COR-L47 (cell line): ENCODE measurements at regions not wholly inside any gene's neighbourhood (a gene's known extent, or its start where the extent isn't known, plus 50 kb on each side); places are given as distances from the start of the nearest gene placed in this dataset.

Source experiments
- DNase-seq: peaks from one replicate; lab custom pipeline; 2025; lab: John Stamatoyannopoulos, UW

DNA sequence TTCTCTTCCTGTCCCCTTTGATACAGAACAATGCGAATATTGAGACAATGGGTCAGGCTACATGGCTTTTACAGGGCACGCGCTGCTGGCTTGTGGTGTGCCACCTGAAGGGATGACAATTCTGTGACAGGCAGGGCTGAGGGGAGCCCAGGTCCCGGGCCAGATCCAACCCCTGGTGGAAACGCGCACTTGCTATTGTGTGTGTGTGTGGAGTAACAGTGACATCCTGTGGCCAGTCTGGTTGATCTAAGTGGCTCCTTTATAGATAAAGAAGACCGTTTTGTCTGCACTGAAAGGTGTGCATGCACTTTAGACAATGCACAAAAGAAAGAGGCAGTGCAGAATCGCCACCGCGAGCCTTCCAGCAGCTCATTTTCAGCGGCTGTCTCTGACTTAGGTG is 273.6 kb downstream of the HRH4 start:
- DNase-seq = peak; percentile 47

DNA sequence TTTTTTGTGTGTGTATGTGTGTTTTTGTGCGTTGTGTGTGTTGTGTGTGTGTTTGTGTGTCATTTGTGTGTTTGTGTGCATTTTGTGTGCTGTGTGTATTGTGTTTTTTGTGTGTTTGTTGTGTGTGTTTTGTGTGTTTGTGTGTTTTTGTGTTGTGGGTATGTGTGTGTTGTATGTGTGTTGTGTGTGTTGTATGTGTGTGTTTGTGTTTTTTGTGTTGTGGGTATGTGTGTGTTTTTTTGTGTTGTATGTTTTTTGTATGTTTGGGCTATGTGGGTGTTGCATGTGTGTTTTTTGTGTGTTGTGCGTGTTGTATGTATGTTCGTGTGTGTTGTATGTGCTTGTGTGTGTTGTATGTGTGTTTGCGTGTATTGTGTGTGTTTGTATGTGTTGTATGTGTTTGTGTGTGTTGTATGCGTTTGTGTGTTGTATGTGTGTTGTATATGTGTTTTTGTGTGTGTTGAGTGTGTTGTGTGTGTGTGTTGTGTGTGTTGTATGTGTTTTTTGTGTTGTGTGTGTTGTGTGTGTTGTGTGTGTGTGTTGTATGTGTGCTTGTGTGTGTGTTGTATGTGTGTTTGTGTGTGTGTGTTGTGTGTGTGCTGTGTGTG is 275.3 kb downstream of the HRH4 start:
- DNase-seq = no peak

DNA sequence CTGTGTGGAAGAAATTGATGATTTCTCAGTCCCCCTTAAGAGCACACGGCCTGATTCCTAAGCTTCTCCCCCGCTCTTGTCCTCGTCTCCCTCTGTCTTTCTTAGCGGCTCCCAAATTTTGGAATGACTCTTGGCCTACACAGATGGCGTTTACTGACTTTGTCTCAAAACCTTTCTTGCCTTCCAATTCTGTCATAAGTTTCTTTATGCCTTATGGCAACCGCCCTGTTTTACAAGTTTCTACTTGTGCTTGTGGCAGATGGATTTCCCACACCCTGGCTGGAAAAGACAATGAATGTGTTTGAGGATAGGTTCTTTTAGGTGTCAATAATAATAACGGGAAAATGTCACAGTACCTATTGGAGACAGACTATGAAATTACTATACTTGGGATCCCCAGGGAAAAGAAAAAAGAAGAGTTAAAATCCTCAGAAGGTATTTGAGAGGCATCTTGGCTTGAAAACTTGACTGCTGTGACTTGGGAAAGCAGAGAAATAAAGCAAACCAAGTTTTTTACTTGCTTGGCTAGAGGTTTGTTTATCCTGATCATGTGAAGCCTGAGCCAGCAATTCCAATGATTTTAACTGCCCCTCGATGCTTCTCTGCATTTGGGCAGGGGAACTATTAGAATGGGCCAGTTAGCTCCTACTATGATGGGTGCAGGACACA is 276.4 kb downstream of the HRH4 start:
- no peak for DNase-seq

DNA sequence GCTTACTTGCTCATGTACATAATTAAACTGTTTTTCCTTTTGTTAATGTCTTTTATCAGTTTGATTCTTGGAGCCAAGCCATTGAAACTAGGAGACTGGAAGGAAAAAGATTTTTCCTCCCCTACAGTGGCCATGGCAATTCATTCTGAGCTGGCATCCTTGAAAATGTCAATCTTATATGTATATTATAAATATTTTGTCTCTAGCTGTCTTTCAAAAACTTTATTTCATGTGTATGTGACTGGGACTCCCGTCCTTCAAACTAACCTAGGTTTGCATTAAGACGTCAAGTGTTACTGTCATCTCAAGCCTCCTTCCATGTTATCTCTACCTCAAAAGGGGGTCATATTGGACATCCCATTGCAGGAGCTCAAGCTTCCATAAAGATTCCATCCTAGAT is 280.4 kb downstream of the HRH4 start:
- no peak for DNase-seq

DNA sequence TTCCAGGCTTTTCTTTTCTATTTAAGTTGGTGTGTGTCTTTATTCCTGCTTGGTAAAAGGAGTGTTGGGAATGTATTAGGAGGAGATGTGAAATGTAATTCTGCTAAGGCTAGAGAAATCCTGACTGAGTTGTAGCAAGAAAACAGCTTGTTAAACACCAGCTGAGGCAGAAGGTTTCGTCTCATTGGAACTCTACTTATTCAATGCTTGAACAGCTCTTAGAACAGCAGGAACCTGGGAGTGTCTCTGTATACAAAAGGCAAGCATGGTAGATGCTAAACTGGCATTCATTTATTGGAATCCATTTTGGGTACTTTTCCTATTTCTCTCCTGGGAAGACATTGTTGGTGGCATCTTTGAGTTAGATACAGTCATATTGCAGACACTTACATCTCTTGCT is 280.9 kb downstream of the HRH4 start:
- no peak for DNase-seq

DNA sequence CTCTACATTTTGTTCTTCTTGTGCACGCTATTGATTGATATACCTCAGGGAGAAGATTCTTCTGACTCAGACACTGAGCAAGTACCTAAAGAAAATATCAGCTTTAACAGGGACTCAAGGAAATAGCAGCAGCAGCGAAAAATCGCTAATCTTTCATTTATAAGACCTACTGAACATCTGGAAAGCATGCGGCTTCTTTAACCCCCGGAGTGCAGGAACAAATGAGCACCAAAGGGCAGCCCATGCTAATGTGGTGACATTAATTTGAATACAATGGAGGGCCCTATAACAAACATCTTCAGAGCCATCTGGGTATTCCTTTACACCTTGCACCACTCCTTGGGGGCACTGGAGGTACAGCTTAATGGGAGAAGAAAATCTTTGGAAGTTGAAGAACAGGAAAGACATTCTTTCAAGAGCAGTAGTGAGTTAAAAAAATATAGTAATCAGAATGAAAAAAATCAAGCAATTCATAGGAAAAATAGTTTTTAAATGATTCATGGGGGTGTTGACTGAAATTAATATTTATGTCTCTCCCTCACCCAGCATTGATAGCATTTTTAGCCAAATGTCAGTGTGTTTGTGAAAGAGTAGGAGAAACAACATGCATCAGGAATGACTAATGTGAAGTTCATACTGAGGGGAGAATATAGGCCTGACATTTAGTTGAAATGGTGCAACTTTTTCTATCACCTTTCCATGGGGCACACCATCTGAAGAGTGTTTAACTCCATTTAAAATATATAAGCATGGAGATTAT is 281.7 kb downstream of the HRH4 start:
- no peak for DNase-seq

DNA sequence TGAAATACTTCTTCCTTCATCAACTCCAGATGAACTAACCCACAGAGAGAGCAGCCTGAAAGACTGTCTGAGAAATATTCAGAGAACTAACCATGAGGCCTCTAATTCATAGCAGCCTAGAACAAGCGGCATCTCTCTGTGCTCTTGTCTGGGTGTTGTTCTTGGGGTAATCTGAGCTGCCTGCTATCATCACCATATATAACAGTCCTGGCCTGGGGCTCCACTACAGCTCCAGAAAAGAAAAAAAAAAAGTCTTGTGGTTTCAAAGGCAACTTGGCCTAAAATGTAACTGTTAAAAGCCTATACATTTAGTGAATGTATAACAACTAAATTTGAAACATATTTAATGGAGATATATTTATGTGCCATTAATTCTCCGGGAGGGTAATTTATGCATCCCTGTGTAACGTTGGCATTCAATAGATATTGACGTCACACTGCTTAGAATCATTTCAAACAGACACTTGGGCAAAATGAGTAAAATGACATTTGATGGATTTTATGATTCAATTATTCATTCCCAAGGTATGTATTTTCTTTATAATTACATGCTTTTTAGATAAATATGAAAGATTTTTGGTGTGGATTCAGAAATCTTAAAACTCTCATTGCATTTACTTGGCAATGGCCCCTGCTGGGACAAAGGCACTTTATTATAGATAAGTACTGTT is 294.3 kb downstream of the HRH4 start:
- no peak for DNase-seq

DNA sequence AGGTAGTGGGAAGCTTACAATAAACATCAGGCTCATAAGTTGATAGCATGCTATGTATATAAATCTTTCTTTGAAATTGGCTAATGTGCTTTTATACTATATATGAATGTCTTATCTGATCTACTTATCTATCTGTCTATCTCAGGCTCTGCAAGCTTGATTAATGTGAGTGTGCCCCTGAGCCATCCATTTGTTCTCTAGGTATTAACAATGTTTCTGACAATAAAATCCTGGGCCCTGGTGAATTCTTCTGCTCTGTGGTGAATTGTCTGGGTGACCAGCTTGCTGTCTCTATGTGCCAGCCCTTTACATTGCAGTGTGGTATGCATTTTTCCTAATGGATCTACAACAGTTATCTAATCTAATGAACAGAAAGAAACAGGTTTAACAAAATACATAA is 295.9 kb downstream of the HRH4 start:
- no peak for DNase-seq

DNA sequence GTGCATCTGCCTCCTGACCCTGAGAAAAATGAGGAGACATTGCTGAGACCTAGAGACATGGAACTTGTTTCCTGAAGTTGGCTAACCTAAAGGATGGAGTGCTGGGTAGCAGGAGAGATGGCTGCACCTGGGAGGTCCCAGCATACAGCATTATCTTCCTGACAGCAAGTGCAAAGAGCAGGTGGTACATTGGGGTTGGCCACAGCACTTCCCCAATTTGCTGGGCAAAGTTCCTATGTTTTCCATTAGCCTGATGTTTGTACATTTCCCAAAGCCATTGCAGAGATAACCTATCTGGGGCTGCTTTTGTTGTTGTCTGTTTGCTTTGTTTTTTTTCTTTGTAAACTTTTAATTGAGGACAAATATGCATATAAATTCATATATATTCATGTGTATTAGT is 296.7 kb downstream of the HRH4 start:
- no peak for DNase-seq

DNA sequence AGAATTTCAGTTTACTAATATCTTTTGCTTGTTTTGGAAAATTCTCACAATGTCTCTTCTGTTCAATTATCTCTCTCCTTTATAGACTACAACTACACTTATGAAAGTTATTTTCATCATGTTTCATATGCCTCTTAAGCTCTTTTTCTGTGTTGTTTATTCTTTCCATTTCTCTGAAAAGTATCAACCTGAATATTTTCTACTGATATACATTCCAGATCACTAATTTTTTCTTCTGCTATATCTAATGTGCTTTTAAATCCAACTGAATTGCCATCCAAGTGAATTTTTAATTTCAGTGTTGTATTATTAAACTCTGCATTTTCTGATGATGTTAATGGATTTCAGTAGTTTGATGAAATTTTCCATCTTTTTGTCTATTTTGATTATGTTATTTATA is 301.3 kb downstream of the HRH4 start:
- DNase-seq = no peak

DNA sequence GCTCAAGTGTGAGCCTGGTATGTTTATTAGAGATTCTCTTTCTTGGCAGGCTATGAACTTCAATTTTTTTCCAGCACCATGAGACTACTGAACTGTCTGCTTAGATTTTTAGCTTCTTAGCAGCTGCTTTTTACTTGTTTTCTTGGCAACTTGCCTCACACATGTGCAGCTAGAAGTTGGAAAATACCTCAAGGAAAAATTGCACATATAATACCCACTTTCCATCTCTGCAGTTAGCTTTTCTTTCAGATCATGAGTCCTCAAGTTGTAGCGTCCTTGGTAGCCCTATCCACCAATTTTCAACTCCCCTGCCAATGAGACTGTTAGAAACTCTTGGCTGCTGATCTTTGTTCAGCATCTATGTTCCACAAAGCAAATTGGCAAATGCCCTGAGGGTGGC is 302.1 kb downstream of the HRH4 start:
- no peak for DNase-seq

DNA sequence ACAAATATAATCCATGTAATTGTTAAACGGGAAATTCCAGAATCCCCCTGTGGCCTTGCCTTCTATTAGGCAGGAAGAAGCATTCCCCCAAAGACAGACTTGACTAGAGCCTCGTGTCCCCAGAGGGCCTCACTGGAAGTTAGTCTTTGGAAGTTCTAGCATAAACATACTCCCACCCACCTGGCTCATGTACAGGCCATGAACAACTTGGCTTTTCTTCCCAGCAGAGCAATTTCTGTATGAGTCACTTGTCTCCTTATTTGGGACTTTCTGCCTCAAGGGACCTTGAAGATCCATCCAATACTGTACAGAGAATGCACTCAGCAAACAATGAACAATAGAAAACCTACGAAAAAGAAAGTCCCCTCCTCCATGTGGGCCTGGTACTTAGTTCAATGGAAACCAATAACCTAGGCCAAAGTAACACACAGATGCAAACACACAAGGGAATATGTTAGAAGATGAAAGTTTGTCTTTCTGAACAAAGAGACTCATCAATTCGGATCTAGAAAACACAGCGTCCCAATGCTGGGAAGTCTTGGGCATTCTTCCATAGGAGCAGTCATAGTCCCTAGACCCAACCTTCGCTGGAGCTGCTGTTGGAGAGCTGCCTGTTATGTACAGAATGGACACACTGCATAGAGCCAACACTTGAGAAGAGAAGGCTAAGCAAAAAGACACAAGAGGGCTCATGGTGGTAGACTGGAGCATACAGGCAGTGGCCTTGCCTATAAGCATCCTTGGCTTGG is 303.5 kb downstream of the HRH4 start:
- no peak for DNase-seq

DNA sequence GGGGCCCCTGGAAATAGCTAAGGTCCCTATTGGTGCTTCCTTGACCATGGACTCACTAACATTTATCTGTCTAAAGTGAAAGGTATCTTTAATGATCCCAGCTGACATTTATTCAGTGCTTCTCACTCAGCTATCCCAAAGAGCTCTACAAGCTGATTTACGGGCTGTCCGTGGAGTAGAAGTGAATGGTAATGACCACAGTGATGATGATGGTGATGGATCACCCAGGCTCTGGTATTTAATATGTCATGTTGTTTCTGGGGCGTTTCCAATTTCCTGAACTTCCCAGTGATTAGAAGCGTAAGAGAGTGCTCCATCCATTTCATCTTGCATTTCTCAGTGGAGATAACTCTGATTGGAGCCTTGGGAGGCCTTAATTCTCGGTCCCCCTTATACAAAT is 304.3 kb downstream of the HRH4 start:
- no peak for DNase-seq

DNA sequence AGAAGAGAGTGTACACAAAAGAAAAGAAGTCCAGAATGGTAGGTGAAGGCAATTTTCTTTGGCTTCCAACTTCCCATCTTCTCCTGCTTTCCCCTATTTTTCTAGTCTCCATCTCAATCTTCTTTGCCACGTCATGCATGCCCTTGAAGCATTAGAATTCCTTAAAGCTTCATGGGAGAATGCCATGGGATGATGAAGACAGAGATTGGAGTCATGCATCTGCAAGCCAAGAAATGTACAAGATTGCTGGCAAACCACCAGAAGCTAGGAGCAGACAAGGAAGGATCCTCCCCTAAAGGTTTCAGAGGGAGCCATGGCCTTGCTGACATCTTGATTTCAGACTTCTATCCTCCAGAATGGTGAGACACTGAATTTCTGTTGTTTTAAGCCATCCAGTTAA is 305.9 kb downstream of the HRH4 start:
- DNase-seq = no peak

DNA sequence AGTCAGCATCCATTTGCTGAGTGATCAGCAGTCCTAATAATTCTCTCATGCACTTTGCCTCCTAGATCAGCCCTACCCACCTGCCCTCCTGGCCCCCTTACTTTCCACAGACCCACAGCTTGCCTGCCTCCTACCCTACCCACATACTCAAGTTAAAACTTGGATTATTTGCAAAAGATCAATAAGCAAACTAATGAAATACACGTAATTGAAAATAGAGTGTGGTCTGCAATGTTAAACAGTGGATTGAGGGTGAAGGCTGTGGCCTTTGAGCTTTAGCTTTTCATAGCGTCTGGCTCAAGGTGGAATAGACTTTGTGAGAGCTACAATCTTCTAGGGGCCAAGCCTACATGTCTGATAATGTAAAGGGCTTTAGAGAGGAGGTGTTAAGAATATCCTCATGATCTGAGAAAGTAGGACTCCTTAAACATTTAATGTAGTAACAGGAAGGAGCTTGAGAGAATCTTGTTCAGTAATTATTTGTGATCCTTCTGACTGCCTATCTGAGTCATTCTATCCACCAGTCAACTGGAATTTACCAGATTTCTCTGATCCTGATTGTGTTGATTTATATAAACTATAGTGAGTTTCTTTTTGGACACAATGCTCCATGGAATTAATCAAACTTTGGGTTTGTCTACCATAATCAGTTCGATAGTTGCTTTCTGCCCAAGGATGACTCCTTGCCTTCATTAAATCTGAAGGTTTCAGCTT is 310.0 kb downstream of the HRH4 start:
- no peak for DNase-seq

DNA sequence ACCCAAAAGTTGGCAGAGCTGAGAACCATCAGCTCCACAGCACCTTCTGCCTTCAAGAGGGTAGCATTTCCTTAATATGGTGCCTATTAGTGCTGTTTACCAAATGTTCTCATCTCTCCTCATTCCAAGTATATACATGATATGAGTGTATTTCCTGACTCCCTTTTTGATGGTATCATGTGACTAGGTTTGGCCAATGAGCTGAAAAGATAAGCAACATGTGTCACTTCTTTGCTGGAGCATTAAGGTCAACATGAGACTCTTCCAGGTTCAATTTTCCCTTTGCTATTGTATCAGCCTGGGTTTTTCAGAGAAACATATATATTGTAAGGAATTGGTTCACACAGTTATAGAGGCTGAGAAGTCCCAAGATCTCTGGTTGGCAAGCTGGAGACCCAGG is 310.9 kb downstream of the HRH4 start:
- DNase-seq = no peak

DNA sequence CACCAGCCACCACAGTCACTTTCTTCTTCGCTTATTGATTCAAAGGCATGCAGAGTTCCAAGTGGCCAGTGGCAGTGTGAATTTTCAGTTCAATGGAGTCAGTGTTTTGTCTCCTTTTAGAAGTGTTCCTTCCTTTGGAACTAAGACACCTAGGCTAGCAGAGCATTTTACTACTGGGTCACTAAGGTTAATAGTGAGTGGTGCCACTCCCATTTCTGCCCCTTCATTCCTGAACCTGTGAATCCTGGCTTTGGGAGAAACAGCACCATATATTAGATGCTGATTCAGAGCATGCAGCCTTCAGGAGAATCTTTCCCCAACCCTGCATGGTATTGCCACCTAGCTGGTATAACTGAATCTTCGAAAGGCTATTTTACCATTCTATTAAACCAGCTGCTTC is 312.7 kb downstream of the HRH4 start:
- DNase-seq = no peak

DNA sequence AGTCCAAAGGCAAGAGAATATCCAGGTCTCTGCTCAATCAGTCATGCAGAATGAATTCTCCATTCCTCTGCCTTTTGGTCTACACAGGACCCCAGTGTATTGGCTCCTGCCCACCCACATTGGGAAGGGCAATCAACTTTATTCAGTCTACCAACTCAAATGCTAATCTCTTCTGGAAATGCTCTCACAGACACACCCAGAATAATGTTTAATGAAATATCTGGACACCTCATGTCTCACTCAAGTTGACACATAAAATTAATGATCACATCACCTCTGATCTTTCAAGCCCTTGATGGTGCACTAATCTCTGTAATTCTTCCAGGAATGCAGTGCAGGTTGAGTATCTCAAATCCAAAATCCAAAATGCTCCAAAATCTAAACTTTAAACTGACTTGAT is 315.6 kb downstream of the HRH4 start:
- DNase-seq = no peak

DNA sequence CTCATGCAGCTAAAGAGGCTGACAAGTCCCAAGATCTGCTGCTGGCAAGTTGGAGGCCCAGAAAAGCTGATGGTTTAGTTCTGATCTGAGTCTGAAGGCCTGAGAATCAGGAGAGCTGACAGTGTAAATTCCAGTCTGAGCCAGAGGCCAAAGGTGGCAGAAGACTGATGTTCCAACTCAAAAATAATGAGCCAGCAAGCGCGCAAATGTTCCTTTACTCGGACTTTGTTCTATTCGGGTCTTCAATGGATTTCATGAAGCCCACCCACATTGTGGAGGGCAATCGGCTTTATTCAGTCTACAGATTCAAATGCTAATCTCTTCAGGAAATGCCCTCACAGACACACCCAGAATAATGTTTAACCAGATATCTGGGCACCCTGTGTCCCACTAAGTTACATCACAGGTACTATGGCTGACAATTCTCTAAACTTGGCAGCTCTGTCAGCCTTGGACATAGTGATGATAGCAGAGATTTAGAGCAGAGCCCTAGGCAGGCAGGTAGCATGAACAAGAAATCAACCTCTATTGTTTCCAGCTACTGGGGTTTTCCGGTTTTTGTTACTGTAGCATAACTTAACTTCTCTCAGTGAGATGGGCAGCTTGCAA is 318.5 kb downstream of the HRH4 start:
- no peak for DNase-seq

DNA sequence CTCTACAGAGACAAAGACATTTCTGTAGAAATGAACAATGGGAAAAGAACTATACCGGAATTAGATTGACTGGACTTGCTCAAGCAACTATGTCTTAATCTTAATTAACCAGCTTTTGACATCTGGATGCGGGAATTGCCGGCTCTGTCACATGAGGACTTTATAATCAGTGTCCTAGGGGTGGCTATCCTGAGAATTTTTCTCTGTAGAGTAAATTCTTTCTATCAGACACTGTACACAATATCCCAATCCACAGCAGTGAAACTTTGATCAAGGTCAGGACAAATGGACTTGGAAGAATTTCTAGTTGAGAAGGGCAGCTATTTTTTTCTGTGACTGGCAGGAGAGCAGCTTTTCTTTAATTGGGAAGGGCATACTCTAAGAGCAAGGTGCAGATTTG is 322.1 kb downstream of the HRH4 start:
- DNase-seq = no peak

DNA sequence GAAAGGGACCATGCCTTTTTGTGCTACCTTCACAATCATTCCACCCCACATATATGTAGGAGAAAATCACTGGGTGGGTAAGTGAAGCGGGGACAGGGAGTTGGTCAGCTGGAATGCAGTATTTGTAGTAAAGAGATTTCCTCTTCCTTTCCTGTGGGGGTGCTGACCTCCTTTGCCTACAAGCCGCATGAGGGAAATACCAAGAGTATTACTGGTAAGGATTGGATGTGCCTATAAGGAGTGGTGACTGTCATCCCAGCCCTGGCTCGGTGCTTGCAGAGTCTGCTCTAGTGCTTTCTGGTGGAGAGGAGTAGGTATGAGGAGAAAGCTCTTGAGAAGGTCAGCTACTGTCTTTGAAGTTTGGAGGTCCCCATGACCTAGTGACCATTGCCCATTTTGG is 324.6 kb downstream of the HRH4 start:
- no peak for DNase-seq
